T1000 (cell line): ENCODE measurements at regions not wholly inside any gene's neighbourhood (a gene's known extent, or its start where the extent isn't known, plus 50 kb on each side); places are given as distances from the start of the nearest gene placed in this dataset.
"Not testable (repeated sequence)": the region's sequence is repeated elsewhere in the genome, so short reads cannot be mapped to it uniquely, and the experiment has no call there.

ENCODE experiments used
- DNase-seq: peaks from one replicate; lab custom pipeline; 2025; ENCODE audit warnings: mixed read lengths; lab: John Stamatoyannopoulos, UW

DNA sequence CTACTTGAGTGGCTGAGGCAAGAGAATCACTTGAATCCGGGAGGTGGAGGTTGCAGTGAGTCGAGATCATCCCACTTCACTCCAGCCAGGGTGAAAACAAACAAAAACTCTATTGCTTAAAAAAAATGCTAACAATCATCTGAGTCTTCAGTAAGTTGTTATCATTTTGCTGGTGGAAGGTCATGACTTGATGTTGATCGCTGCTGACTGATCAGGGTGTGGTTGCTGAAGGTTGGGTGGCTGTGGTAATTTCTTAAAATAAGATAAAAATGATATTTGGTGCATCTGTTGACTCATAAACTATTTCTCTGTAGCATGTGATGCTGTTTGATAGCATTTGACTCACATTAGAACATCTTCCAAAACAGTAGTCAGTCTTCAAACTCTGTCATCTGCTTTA is 349.4 kb upstream of the PAPPA start:
- DNase-seq: no peak

DNA sequence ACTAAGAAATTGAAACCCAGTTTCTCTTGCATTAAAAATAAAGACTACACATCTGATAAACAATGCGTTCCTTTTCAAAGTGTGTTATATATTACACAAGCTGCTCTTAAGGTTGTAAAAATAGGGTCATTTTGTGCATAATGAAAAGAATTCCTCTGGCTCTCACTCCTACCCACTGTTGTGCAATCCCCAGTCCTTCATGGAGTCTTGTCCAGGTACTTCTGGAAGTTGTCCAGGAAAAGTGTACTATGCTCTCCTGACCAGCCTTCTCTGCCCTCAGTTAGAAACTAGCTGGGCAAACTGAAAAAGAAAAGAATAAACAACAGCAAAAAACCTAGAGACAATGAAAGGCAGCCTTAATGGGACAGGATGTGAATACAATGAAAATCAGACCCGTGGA is 345.5 kb upstream of the PAPPA start:
- DNase-seq: no peak

DNA sequence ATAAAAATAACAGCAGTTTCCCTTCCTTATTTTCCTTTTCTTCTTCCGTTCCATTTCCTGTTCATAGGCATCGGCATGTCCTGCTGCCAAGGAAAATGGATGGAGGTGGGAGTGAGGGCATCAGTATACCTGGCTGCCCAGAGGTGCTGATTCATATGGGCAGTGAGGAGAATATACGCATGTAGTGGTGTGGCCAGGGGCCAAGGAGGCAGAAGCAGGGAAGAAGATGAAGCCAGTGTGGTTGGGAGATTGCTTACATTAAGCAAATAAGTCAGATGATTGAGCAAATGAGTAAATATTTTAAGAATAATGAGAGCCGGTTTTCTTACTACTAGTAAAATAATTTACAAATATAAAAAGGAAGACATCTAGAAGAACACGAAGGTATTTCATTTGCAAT is 344.9 kb upstream of the PAPPA start:
- no peak for DNase-seq

DNA sequence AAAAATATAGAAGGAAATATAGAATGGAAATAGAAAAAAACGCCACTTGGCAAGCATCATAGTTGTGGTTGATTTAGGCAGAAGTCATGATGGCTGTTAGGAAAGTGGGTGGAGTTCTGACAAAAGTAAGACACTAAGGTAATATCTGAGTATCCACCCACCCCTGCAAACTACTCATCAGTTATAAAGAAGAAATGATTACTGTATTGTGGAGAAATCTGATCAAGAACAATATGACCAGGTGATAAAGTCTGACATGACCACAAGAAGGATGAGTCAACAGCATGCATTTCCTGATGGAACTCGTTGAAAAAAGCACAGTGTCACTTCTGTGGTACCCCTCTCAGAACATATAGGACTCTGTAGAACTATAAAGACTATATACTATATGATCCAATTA is 343.4 kb upstream of the PAPPA start:
- DNase-seq: no peak

DNA sequence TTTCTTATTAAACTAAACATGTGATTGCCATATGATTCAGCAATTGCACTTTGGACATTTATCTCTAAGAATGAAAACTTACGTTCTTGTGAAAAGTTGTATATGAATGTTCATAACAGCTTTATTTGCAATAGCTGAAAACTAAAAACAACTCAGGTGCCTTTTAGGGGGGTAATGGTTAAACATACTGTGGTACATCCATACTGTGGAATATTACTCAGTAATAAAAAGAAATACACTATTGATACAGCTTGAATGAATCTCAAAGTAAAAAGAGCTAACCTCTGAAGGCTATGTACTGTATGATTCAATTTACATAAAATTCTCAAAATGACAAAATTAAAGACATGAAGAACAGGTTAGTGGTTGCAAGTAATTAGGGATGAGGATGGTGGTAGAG is 339.5 kb upstream of the PAPPA start:
- no peak for DNase-seq

DNA sequence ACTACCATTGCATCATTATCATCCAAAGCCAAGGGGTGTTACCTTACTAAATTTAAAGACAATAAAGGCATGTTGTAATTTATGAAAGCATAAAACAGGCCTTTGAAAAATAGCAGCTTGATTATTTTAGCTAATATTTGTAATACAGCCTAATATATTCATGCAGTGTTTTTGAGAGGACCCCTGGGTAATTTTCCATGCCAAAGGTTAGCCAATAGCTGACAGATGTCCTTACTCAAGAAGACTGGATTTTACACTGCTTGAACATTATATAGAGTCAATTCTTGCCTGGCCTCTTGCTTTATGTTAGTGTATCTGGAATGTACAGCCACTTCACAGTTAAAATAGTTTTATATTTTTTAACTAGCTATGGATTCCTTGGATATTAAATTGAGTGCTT is 337.8 kb upstream of the PAPPA start:
- no peak for DNase-seq

DNA sequence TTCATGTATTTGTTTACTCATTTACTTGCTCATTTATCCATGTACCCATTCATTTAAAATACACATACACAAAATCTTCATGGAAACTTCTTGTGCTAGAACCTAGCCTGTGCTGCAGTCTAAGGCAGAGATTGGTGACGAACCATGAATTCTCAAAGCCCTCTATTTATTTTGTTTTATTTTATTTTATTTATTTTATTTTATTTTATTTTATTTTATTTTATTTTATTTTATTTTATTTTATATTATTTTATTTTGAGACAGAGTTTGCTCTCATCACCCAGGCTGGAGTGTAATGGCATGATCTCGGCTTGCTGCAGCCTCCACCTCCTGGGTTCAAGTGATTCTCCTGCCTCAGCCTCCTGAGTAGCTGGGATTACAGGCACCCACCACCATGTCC is 334.9 kb upstream of the PAPPA start:
- not testable (repeated sequence) for DNase-seq

DNA sequence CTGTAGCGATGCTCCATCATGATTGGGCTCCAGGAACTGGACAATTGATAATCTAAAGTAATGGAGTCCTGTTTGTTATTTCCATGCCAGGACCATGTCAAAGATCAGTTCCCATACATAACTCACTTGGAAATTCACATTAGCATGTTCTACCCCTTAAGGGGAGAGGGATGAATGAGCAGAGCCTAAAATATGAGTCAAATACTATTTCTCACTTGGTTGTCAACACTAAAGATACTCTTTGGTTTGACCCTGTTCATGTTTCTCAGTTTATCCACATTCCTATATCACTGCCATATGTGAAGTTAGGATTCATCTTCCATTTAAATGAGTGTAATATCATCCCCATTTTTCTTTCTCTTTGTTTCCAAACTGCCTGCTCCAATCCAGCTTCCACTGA is 321.6 kb upstream of the PAPPA start:
- DNase-seq: no peak

DNA sequence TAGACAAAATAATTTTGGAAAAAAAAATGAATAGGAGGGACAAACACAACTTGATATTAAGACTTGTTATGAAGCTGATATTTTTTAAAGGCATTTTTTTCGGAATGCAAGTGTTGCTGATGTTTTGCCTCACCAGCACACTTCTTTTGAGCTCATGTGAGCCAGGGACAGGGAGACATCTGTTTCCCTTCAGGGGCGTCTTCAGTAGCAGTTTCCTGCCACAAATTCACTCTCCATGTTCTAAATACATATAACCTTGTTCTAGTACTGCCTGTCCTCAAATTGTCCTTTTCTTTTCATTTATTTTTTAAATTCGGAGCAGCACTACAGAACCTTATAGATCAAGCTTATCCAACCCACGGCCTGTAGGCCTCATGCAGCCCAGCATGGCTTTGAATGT is 316.0 kb upstream of the PAPPA start:
- no peak for DNase-seq

DNA sequence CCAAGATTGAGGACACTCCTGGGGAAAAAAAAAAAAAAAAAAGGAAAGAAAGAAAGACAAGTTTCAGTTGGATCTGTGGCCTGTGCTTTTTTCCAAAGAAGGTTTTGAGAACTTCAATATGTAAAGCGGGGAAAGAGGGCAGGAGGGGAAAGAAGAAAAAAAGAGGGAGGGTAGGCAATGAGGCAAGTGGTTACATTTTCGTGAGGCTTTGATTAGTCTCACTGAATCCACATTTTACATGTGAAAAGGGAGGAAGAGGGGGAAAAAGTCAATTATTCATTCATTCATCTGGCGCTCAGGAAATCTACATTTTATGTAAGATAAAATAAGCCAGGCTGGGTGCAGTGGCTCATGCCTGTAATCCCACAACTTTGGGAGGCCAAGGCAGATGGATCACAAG is 315.2 kb upstream of the PAPPA start:
- no peak for DNase-seq

DNA sequence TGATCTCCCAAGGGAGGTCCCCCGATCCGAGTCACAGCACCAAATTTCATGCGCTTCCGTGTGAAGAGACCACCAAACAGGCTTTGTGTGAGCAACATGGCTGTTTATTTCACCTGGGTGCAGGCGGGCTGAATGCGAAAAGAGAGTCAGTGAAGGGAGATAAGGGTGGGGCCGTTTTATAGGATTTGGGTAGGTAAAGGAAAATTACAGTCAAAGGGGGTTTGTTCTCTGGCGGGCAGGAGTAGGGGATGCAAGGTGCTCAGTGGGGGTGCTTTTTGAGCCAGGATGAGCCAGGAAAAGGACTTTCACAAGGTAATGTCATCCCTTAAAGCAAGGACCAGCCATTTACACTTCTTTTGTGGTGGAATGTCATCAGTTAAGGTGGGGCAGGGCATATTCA is 309.2 kb upstream of the PAPPA start:
- not testable (repeated sequence) for DNase-seq

DNA sequence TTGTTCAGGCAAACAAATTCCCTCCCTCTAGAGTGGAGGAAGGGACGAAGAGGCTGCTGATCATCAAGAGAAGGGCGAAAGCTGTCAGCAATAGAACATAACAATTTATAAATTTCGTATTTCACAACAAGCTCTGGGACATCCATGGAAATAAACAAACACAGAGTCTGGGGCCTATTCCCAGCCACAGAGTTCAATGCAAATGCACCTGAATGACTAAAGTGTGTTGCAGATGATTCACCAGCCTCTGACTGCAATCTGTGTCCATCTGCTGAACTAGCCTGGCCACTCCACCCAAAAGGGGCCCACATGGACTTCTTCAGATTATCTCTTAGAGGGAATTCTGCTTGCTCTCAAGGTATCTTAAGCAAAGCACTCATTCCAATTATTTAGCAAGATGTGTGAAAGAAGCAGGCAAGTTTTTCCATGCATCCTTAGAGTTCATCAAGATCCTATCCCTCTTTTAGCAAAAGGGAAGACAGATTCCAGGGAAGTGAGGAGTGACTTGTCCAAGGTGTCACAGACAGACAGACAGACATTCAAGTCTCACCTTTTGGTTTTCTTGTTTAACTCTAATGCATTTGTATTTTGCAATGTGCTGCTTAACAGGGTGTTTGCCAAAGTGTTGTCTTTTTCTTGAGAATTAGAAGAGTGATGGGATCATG is 307.8 kb upstream of the PAPPA start:
- peak; percentile 9 for DNase-seq

DNA sequence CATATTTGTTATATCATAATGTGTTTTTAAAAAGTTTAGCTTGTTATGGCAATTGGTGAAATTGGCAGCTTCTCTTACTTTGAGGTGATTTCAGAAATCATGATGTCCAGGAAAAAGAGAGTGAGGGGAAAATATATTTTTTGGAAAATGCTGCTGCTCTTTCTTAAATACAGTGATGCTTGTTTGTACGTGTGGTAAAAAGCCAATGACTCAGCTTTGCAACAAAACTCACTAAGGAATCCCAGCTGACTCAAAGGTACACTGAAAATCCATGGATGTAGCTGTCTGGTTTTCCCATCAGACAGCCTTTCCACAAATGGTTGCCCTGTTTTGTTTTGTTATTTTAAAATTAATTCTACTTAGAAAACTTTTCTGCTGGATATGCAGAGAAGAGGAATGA is 306.4 kb upstream of the PAPPA start:
- DNase-seq: no peak

DNA sequence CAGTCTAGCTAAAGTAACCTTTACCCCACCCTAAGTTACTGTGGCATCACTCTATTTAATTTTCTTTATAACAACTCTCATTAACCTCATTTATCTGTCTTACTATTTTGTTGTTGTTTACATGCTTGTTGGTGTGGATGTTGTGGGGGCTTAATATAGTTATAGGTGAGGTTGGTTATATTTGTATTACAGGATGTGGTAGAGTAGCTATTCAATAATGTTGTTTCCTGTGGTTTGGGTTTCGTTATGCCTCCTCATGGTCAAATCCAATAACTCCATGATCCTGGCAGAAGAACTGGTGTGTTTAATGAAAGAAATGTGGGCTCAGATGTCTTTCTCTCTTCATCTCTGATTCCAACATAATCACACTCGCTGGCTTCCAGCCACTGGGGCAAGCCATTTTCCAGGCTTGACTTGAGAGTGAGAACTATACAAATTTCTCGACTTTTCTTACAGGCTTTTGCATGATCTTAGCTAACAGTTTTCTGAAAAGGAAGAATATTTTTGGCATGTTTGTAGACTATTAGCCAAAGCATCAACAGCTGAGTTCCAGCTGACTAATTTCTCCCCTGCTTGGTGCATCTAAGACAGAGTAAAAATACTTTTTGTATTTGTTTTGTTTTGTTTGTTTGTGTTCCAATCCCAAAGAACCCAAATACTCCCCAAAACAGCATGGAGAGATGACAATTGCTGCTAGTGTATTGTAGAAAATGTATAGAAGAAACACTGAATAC is 303.7 kb upstream of the PAPPA start:
- no peak for DNase-seq

DNA sequence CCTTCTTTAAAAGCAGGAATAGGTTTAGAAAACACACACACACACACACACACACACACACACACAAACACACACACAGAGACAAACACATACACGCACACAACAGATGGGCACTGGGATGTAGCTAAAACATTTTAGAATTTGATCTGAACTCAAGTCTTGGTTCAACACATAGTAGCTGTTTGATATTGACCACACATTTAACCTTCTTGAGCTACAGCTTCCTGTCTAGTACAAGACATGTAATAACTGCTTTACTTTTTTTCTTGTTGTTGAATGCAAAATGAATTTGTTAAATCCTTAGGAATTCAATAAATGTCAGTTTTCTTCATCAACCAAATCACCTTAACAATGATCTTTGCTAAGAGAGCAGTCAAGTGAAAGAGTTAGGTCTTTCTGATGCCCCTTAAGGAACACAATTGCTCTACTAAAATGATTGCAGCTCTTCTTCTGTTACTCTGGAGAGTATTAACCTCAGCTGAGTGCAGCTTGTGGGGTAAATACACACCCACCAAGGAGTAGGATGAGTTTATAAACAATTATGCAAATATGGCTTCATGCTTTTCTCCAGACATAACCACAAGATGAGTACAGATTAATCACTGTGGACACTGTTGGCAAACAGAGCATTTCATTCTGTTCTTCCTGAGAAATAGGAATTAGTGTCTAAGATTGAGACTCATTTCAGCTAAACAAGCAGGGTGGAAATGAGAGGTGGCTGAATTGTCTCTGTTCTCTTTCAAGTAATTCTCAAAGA is 302.9 kb upstream of the PAPPA start:
- DNase-seq: peak; percentile 1

DNA sequence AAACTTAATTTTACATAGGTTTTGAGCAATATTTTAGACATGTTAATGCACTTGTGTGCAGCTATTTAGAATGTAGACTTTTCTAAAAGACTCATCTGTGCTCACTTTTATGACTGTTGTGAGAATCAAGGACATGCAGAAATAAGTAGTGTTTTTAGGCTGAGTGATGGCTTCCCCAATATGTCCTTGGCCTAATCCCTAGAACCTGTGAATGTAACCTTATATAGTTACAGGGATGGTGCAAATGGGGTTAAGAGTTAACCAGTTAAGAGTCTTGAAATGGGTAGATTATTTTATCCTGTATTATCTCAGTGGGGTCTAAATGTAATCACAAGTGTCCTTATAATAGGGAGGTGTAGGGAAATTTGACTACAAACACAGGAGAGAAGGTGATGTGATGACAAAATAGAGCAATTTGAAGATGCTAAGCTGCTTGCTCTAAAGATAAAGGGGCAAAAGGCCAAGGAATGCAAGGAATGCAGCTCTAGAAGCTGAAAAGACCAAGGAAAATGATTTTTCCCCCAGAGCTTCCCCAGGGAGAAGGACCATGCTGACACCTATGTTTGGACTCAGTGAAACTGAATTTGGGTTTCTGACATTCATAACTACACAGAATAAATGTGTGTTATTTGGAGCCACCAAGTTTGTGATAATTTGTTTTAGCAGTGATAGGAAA is 298.0 kb upstream of the PAPPA start:
- DNase-seq: no peak

DNA sequence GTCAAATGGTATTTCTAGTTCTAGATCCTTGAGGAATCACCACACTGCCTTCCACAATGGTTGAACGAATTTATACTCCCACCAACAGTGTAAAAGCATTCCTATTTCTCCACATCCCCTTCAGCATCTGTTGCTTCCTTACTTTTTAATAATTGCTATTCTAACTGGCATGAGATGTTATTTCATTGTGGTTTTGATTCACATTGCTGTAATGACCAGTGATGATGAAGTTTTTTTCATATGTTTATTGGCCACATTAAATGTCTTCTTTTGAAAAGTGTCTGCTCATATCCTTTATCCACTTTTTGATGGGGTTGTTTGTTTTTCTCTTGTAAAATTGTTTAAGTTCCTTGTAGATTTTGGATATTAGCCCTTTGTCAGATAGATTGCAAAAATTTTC is 295.2 kb upstream of the PAPPA start:
- not testable (repeated sequence) for DNase-seq

DNA sequence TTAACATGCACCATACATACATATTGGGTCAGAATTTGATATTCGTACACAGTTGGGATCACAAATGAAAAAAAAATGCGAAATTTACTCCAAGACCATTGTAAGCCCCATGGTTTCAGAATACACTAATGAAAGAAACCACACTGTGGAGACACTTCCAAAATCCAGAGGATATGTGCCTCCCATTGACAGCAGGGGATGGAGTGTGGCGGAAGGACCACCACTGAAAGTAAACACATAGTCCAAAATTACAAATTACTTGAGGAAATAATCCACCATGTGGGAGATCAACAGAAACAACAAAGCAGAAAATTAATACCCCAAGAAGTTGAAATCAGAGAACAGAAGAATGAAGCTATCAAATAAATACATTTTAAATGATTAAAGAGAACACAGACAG is 291.6 kb upstream of the PAPPA start:
- DNase-seq: no peak

DNA sequence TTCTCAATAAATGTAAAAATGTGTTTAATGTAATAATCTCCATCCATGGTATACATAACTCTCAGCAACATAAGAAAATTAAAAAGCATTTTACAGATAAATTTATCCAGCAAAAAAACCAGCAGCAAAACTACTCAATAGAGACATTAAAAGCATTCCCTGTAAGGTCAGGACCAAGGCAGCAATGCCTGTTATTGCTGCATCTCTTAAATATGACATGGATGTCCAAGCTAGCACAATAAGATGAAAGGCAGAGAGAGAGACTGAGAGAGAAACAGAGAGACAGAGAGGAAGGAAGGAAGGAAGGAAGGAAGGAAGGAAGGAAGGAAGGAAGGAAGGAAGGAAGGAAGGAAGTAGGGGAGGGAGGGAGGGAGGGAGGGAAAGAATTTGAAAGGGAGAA is 289.0 kb upstream of the PAPPA start:
- no peak for DNase-seq

DNA sequence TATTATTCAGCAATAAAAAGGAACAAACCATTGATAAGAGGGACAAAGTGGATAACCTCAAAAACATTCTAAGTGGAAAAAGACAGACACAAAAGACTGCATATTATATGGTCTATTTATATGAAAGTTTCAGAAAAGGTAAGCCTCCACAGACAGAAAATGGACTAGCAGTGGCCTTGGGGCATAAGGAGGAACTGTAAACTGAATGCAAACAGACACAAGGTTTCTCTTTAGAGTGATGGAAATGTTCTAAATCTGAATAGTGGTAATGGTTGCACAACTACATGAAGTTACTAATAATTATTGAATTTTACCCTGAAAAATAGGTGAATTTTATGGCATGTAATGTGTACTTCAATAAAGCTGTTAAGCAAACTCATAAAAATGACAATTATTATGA is 286.3 kb upstream of the PAPPA start:
- no peak for DNase-seq

DNA sequence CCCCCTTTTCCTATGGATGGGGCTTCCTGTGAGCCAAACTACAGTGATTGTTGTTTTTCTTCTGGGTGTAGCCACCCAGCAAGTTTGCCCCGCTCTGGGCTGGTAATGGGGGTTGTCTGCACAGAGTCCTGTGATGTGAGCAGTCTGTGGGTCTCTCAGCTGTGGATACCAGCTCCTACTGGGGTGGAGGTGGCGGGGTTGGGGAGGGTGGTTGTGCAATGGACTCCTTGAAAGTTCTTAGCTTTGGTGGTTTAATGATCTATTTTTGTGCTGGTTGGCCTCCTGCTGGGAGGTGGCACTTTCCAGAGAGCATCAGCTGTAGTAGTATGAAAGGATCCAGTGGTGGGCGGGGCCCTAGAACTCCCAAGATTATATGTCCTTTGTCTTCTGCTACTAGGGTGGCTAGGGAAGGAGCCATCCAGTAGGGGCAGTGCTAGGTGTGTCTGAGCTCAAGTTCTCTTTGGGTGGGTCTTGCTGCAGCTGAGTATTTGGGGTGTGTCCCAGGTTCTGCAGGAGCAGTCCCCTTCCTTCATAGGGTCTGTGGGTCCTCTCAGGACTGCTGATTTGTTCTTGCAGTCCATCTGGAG is 275.6 kb upstream of the PAPPA start:
- DNase-seq: no peak

DNA sequence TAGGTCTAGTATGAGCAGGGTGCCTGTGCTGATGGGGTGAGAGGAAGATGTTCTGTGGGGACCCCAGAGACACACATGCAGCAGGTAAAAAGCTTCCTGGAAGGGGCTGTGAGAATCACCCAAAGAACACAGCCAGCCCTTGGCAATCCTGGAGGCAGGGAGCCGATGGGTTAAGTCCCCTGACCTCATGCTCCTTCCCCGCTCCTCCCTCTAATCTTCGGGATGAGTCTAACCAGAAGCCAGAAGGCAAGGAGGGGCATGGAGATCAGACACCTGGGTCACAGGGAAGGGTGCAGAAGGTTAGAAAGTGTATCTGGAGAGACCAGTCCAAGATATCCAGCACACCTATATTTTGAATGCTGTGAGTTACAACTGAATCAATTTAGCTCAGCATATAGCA is 274.1 kb upstream of the PAPPA start:
- DNase-seq: no peak
